ENCODE measurements at regions not wholly inside any gene's neighbourhood (a gene's known extent, or its start where the extent isn't known, plus 50 kb on each side); places are given as distances from the start of the nearest gene placed in this dataset.

DNA sequence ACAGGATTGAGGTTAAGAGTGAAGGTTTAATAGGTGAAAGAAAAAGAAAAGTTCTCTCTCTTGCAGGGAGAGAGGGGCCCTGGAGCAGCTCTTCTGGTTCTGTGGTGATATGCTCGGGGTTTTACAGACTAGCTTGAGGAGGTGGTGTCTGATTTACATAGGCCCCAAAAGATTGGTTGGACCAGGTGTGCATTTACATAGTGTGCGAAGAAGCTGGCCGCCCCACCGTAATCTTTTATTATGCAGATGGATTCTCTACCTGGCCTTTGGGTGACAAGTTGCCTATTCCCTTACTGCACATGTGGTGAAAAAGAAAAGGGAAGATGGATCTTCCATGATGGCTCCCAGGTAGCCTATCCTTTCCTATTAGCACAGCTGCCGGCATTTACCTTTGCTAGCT, 219.9 kb upstream of the GRIA4 start:
- Histone ChIP-seq H3K9me3 (ENCODE audit: insufficient read depth, low read depth, low read length) (no peaks in the 10 kb centered on the region), H3K27ac (ENCODE audit: low read depth, low read length) (no peak overlapping the region), H3K27me3 (ENCODE audit: insufficient read depth, low read length) (no peaks in the 10 kb centered on the region), H3K9ac (ENCODE audit: low read length) (no peak overlapping the region), H3K36me3 (ENCODE audit: insufficient read depth, low read length) (no peaks in the 10 kb centered on the region), H3K4me3 (ENCODE audit: insufficient read depth, low read depth, low read length) (no peak overlapping the region), H3K4me1 (ENCODE audit: insufficient read depth, low read length) (no peaks in the 10 kb centered on the region), H3K79me2 (ENCODE audit: insufficient read depth, low read length) (no peaks in the 10 kb centered on the region), H4K20me1 (ENCODE audit: insufficient read depth, low read length) (no peaks in the 10 kb centered on the region), H3K4me2 (ENCODE audit: low read length) (no peak overlapping the region), H2AFZ (ENCODE audit: low read depth, low read length) (no peak overlapping the region)
- no peaks in the 10 kb centered on the region for H3K9me3 Mint-ChIP-seq (ENCODE audit: unreplicated experiment)
- H3K27ac Mint-ChIP-seq (ENCODE audit: unreplicated experiment) = no peak overlapping the region
- FAIRE-seq (no peak), DNase-seq (ENCODE audit: low read depth) (no peak)
- H3K36me3 Mint-ChIP-seq (ENCODE audit: low read depth, unreplicated experiment) = no peaks in the 10 kb centered on the region
- no peak overlapping the region for H3K4me3 Mint-ChIP-seq (ENCODE audit: unreplicated experiment)
- TF ChIP-seq EZH2 (IDR thresholded peaks at IDR 0.05; ENCODE audit: insufficient read depth, low read length) (no peak), CTCF (IDR thresholded peaks at IDR 0.05; ENCODE audit: insufficient read depth, low read depth, low read length) (no peak)
- no peaks in the 10 kb centered on the region for H3K27me3 Mint-ChIP-seq (ENCODE audit: low read depth, unreplicated experiment)
- H3K4me1 Mint-ChIP-seq (ENCODE audit: low read depth, unreplicated experiment) = no peaks in the 10 kb centered on the region

DNA sequence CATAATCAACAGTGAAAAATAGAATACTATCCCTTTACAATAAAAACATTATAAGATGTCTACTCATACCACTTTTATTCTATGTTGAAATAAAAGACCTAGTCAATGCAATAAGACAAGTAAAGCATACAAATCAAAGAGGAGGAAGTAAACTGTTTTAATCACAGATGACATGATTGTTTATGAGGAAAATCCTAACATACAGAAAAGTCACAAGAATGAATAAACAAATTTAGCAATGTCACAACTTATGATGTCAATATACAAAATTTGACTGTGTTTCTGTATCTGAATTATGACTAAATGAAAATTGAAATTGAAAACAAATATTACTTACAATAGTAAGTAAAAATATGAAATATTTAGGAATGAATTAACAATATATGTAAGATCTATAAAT, 221.9 kb upstream of the GRIA4 start:
- H3K27ac Mint-ChIP-seq (ENCODE audit: unreplicated experiment) = no peak overlapping the region
- DNase-seq (ENCODE audit: low read depth) (no peak), FAIRE-seq (no peak)
- H4K20me1 ChIP-seq (ENCODE audit: insufficient read depth, low read length) = no peaks in the 10 kb centered on the region
- no peaks in the 10 kb centered on the region for H3K27me3 Mint-ChIP-seq (ENCODE audit: low read depth, unreplicated experiment)
- H3K27ac ChIP-seq (ENCODE audit: low read depth, low read length) = no peak overlapping the region
- H3K9me3 Mint-ChIP-seq (ENCODE audit: unreplicated experiment) = no peaks in the 10 kb centered on the region
- TF ChIP-seq CTCF (IDR thresholded peaks at IDR 0.05; ENCODE audit: insufficient read depth, low read depth, low read length) = no peak
- TF ChIP-seq EZH2 (IDR thresholded peaks at IDR 0.05; ENCODE audit: insufficient read depth, low read length) = no peak
- H3K36me3 Mint-ChIP-seq (ENCODE audit: low read depth, unreplicated experiment) = no peaks in the 10 kb centered on the region
- H3K4me3 ChIP-seq (ENCODE audit: insufficient read depth, low read depth, low read length) = no peak overlapping the region
- H3K9ac ChIP-seq (ENCODE audit: low read length) = no peak overlapping the region
- H3K4me1 Mint-ChIP-seq (ENCODE audit: low read depth, unreplicated experiment) = no peaks in the 10 kb centered on the region
- no peaks in the 10 kb centered on the region for H3K79me2 ChIP-seq (ENCODE audit: insufficient read depth, low read length)
- H3K4me1 ChIP-seq (ENCODE audit: insufficient read depth, low read length) = no peaks in the 10 kb centered on the region
- H3K36me3 ChIP-seq (ENCODE audit: insufficient read depth, low read length) = no peaks in the 10 kb centered on the region
- H3K4me2 ChIP-seq (ENCODE audit: low read length) = no peak overlapping the region
- no peaks in the 10 kb centered on the region for H3K9me3 ChIP-seq (ENCODE audit: insufficient read depth, low read depth, low read length)
- H3K4me3 Mint-ChIP-seq (ENCODE audit: unreplicated experiment) = no peak overlapping the region
- H3K27me3 ChIP-seq (ENCODE audit: insufficient read depth, low read length) = no peaks in the 10 kb centered on the region
- no peak overlapping the region for H2AFZ ChIP-seq (ENCODE audit: low read depth, low read length)

DNA sequence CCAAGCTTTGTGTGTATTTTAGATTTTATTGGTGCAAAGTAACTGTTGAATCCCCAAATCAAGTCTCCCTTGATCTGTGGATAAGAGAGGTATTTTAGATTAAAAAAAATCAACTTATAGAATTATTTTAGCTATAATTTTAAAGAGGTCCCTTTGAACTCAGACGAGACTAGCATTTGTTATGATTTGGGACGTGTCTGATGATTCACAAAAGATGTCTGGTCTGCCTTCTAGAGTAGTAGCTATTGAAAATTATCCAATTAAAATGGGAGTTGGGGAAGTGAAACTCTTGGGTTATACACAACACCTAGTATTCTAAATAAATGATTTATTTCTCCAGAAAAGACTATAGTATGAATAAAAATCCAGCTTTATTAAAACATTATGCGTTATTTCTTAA, 227.9 kb upstream of the GRIA4 start:
- H4K20me1 ChIP-seq (ENCODE audit: insufficient read depth, low read length) = no peaks in the 10 kb centered on the region
- Mint-ChIP-seq H3K4me1 (ENCODE audit: low read depth, unreplicated experiment) (no peaks in the 10 kb centered on the region), H3K27me3 (ENCODE audit: low read depth, unreplicated experiment) (no peaks in the 10 kb centered on the region), H3K27ac (ENCODE audit: unreplicated experiment) (no peak overlapping the region), H3K4me3 (ENCODE audit: unreplicated experiment) (no peak overlapping the region), H3K9me3 (ENCODE audit: unreplicated experiment) (no peaks in the 10 kb centered on the region), H3K36me3 (ENCODE audit: low read depth, unreplicated experiment) (no peaks in the 10 kb centered on the region)
- DNase-seq (ENCODE audit: low read depth) (no peak), FAIRE-seq (no peak)
- H3K9me3 ChIP-seq (ENCODE audit: insufficient read depth, low read depth, low read length) = no peaks in the 10 kb centered on the region
- H3K79me2 ChIP-seq (ENCODE audit: insufficient read depth, low read length) = no peaks in the 10 kb centered on the region
- no peaks in the 10 kb centered on the region for H3K27me3 ChIP-seq (ENCODE audit: insufficient read depth, low read length)
- H3K36me3 ChIP-seq (ENCODE audit: insufficient read depth, low read length) = no peaks in the 10 kb centered on the region
- H3K9ac ChIP-seq (ENCODE audit: low read length) = no peak overlapping the region
- H3K27ac ChIP-seq (ENCODE audit: low read depth, low read length) = no peak overlapping the region
- no peak for TF ChIP-seq EZH2 (IDR thresholded peaks at IDR 0.05; ENCODE audit: insufficient read depth, low read length)
- no peak for TF ChIP-seq CTCF (IDR thresholded peaks at IDR 0.05; ENCODE audit: insufficient read depth, low read depth, low read length)
- H3K4me2 ChIP-seq (ENCODE audit: low read length) = no peak overlapping the region
- no peaks in the 10 kb centered on the region for H3K4me1 ChIP-seq (ENCODE audit: insufficient read depth, low read length)
- H3K4me3 ChIP-seq (ENCODE audit: insufficient read depth, low read depth, low read length) = no peak overlapping the region
- H2AFZ ChIP-seq (ENCODE audit: low read depth, low read length) = no peak overlapping the region
